Bronchial epithelial cell (primary cell): ENCODE measurements at regions not wholly inside any gene's neighbourhood (a gene's known extent, or its start where the extent isn't known, plus 50 kb on each side); places are given as distances from the start of the nearest gene placed in this dataset.
A peak's percentile ranks its signal among the peaks of the same experiment; 100 is the strongest.
"Not testable (repeated sequence)": the region's sequence is repeated elsewhere in the genome, so short reads cannot be mapped to it uniquely, and the experiment has no call there.

ENCODE experiments used
- DNase-seq: peaks from one replicate; pipeline ENCODE4 v3.0.0-alpha.2; 2010; ENCODE audit warnings: low read depth
- FAIRE-seq: peaks from 2 replicates; lab custom pipeline; 2011; peaks lifted over from hg19 to GRCh38; lab: Jason Lieb, UNC
- H3K27me3 ChIP-seq: 2 replicates; pipeline ENCODE4 v1.5.1; 2011; ENCODE audit warnings: low read length; ENCODE audit not compliant: control insufficient read depth, insufficient read depth
- H3K36me3 ChIP-seq: 2 replicates; pipeline ENCODE4 v1.5.1; 2011; ENCODE audit warnings: low read length; ENCODE audit not compliant: control insufficient read depth, insufficient read depth
- H3K4me3 ChIP-seq: 2 replicates; pipeline ENCODE4 v1.5.1; 2011; ENCODE audit warnings: mild to moderate bottlenecking, low read depth, low read length, control low read depth
- TF ChIP-seq, protein P1 (sequence below): IDR thresholded peaks from 2 replicates; pipeline ENCODE4 v1.5.1; 2011; ENCODE audit warnings: mild to moderate bottlenecking, moderate library complexity, low read length, control low read depth, inconsistent platforms; ENCODE audit not compliant: insufficient read depth, severe bottlenecking

DNA sequence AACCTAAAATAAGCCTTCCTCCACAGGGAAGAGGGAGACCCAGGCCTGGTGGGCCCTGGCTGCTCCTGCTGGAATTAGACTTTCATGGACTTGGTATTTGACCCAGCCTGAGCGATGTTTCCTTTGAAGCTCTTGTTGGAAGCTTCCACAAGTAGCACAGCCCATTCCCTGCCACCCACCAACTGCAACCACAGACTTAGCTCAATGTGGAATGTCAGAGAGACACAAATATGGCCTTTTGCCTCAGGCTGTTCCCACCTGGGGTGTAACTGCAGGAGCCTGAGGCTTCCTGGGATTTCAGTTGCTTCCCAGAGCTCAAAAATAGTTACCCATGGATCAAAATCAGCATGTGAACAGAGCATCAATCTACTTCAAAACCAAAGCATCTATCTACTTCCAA, 70.3 kb upstream of the LHFPL2 start:
- Histone ChIP-seq H3K36me3 (no peaks in the 10 kb centered on the region), H3K4me3 (no peak overlapping the region), H3K27me3 (no peaks in the 10 kb centered on the region)
- TF ChIP-seq, protein P1, sequence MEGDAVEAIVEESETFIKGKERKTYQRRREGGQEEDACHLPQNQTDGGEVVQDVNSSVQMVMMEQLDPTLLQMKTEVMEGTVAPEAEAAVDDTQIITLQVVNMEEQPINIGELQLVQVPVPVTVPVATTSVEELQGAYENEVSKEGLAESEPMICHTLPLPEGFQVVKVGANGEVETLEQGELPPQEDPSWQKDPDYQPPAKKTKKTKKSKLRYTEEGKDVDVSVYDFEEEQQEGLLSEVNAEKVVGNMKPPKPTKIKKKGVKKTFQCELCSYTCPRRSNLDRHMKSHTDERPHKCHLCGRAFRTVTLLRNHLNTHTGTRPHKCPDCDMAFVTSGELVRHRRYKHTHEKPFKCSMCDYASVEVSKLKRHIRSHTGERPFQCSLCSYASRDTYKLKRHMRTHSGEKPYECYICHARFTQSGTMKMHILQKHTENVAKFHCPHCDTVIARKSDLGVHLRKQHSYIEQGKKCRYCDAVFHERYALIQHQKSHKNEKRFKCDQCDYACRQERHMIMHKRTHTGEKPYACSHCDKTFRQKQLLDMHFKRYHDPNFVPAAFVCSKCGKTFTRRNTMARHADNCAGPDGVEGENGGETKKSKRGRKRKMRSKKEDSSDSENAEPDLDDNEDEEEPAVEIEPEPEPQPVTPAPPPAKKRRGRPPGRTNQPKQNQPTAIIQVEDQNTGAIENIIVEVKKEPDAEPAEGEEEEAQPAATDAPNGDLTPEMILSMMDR = no peak
- DNase-seq (no peak), FAIRE-seq (no peak)

DNA sequence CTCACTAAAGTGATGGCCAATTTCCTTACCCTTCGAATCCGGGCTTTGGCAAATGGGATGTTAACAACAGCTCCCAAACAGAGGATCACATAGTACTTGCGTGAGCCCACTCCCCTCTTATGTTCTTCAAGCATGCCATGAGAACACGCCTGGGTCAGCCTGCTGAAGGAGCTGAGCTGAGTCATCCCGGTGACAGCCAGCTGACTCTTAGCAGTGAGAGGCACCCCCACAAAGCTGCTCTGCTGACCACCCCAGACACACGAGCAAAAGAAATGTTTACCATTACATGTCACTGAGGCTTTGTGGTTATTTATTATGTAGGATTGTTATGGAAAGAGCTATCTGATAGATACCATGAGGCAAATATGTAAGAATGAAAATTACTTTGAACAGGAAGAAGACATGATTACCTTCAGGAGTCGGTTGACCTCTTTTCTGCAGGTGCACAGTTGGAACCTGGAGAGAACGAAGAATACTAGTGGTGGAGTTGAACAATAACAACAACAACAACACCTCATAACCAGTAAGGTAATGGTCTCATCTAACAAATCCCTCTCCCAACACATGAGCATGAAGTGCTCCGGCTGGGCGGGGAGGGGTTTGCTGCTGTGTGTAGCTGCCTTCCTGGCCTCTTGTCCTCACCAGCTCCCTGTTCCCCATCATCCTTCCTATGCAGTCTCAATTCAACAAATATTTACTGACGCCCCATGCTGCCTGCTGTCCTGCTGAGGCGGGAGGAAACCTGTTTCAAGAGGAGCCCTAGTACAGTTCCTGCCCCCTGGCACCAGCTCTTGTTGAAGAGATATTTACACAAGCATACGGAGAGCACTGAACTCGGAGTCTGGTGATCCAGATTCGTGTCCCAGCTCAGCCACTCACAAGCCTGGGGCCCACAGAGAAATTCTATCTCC, 69.4 kb upstream of the LHFPL2 start:
- TF ChIP-seq, protein P1 = no peak
- Histone ChIP-seq H3K36me3 (no peaks in the 10 kb centered on the region), H3K4me3 (no peak overlapping the region), H3K27me3 (no peaks in the 10 kb centered on the region)
- peak; percentile 18 for DNase-seq
- FAIRE-seq = no peak

DNA sequence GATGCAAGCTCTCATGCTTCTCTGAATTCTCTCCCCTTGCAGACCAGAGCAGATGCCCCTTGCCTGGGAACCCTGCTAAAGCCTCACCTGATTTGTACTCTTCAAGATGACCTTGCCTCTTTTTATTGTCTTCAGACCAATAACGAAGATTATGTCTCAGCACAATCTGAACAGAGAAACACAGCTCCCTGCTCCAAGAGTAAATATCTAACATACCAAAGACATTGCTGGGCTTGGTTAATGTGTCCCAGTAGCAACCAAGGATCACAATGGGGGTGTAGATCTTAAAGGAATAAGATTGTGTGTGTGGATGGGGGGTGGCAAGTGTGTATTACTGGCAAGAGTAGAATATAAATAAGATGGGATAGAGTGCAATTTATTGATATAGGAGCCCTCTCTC, 67.6 kb upstream of the LHFPL2 start:
- FAIRE-seq = no peak

DNA sequence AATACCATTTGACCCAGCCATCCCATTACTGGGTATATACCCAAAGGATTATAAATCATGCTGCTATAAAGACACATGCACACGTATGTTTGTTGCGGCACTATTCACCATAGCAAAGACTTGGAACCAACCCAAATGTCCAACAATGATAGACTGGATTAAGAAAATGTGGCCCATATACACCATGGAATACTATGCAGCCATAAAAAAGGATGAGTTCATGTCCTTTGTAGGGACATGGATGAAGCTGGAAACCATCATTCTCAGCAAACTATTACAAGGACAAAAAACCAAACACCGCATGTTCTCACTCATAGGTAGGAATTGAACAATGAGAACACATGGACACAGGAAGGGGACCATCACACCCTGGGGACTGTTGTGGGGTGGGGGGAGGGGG, 66.8 kb upstream of the LHFPL2 start:
- not testable (repeated sequence) for FAIRE-seq, H3K4me3 ChIP-seq, DNase-seq, H3K36me3 ChIP-seq, H3K27me3 ChIP-seq

More for the DNA sequence above, 67.6 kb upstream of the LHFPL2 start:
- no peaks in the 10 kb centered on the region for H3K27me3 ChIP-seq
- H3K36me3 ChIP-seq = no peaks in the 10 kb centered on the region
- no peak overlapping the region for H3K4me3 ChIP-seq
- TF ChIP-seq, protein P1 = no peak
- no peak for DNase-seq

DNA sequence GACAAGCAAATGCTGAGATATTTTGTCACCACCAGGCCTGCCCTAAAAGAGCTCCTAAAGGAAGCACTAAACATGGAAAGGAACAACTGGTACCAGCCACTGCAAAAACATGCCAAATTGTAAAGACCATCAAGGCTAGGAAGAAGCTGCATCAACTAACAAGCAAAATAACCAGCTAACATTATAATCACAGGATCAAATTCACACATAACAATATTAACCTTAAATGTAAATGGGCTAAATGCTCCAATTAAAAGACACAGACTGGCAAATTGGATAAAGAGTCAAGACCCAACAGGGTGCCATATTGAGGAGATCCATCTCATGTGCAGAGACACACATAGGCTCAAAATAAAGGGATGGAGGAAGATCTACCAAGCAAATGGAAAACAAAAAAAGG, 63.1 kb upstream of the LHFPL2 start:
- not testable (repeated sequence) for H3K27me3 ChIP-seq, DNase-seq, FAIRE-seq, H3K4me3 ChIP-seq, H3K36me3 ChIP-seq

DNA sequence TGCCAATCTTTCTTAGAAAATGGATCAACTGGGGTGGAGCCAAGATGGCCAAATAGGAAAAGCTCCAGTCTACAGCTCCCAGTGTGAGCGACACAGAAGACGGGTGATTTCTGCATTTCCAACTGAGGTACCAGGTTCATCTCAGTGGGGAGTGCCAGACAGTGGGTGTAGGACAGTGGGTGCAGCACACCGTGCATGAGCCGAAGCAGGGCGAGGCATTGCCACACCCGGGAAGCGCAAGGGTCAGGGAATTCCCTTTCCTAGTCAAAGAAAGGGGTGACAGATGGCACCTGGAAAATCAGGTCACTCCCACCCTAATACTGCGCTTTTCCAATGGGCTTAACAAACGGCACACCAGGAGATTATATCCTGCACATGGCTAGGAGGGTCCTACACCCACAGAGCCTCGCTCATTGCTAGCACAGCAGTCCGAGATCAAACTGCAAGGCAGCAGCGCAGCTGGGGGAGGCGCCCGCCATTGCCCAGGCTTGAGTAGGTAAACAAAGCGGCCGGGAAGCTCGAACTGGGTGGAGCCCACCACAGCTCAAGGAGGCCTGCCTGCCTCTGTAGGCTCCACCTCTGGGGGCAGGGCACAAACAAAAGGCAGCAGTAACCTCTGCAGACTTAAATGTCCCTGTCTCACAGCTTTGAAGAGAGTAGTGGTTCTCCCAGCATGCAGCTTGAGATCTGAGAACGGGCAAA, 61.3 kb upstream of the LHFPL2 start:
- H3K27me3 ChIP-seq, FAIRE-seq, H3K4me3 ChIP-seq, H3K36me3 ChIP-seq, DNase-seq: not testable (repeated sequence)

DNA sequence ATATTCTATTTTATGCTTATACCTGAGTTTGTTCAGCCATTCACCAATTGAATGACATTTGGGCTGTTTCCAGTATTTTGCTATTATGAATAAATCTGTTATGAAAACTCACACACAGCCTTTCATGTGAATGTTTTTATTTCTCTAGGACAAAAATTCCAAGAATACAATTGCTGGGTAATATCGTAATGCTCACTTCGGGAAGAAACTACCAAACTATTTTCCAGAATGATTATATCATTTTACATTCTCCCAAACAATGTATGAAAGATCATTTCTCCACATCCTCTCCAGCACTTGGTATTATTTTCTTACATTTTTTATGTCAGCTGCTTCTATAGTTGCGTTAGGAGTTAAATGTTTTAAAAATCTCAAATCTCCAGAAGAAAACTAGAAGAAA, 58.3 kb upstream of the LHFPL2 start:
- no peak for FAIRE-seq
- TF ChIP-seq, protein P1 = no peak
- Histone ChIP-seq H3K36me3 (no peaks in the 10 kb centered on the region), H3K4me3 (no peak overlapping the region), H3K27me3 (no peaks in the 10 kb centered on the region)
- no peak for DNase-seq
